PC-9 (cell line): ENCODE measurements at regions not wholly inside any gene's neighbourhood (a gene's known extent, or its start where the extent isn't known, plus 50 kb on each side); places are given as distances from the start of the nearest gene placed in this dataset.

Experiments
- CTCF ChIP-seq: fragments of 200-600 bp; sonication (generic); conservative IDR thresholded peaks from 2 replicates; pipeline ENCODE4 v1.6.1; 2017; ENCODE audit warnings: mixed run types, antibody characterized with exemption, mild to moderate bottlenecking, moderate library complexity
- EZH2 ChIP-seq: fragments of 200-600 bp; sonication (generic); IDR thresholded peaks from 2 replicates; pipeline ENCODE4 v1.8.0; 2017; ENCODE audit warnings: antibody characterized with exemption, low read depth

GRCh38 chr22:48697223-48697622 is 1130.5 kb downstream of the BRD1 start:
- TF ChIP-seq CTCF: no peak
- no peak for TF ChIP-seq EZH2
